Calu3 (cell line): ENCODE measurements at regions not wholly inside any gene's neighbourhood (a gene's known extent, or its start where the extent isn't known, plus 50 kb on each side); places are given as distances from the start of the nearest gene placed in this dataset.
"Not testable (repeated sequence)": the region's sequence is repeated elsewhere in the genome, so short reads cannot be mapped to it uniquely, and the experiment has no call there.

Experiments used
- BruUV-seq: library from RNA; stranded (reverse); fragments of 400-500 nt; replicated peaks from 2 replicates; lab custom pipeline; 2021; lab: Mats Ljungman, UMichigan
- CTCF ChIA-PET: fragments of 300-600 bp; sonication (Branson Sonifier 250); formaldehyde crosslinking; loops from one replicate; lab custom pipeline; 2022; ENCODE audit warnings: antibody characterized with exemption; lab: Charles Lee
- DNase-seq: peaks from one replicate; pipeline ENCODE4 v3.0.0; 2022
- H3K27ac Mint-ChIP-seq: one replicate; pipeline ENCODE4 v1.8.0; 2022; ENCODE audit warnings: mixed read lengths; ENCODE audit not compliant: unreplicated experiment
- H3K27me3 Mint-ChIP-seq: one replicate; pipeline ENCODE4 v1.8.0; 2022; ENCODE audit warnings: mixed read lengths; ENCODE audit not compliant: unreplicated experiment
- H3K36me3 Mint-ChIP-seq: one replicate; pipeline ENCODE4 v1.8.0; 2022; ENCODE audit warnings: mild to moderate bottlenecking, moderate library complexity, mixed read lengths; ENCODE audit not compliant: insufficient read depth, unreplicated experiment
- H3K4me1 Mint-ChIP-seq: one replicate; pipeline ENCODE4 v1.8.0; 2022; ENCODE audit warnings: mild to moderate bottlenecking, low read depth, mixed read lengths; ENCODE audit not compliant: unreplicated experiment
- H3K4me3 Mint-ChIP-seq: one replicate; pipeline ENCODE4 v1.8.0; 2022; ENCODE audit warnings: mild to moderate bottlenecking, low read depth, moderate library complexity, mixed read lengths; ENCODE audit not compliant: unreplicated experiment
- H3K9me3 Mint-ChIP-seq: one replicate; pipeline ENCODE4 v1.8.0; 2022; ENCODE audit warnings: low read depth, mixed read lengths; ENCODE audit not compliant: unreplicated experiment
- CTCF ChIP-seq: fragments of 200-600 bp; IDR thresholded peaks from one replicate; pipeline ENCODE4 v1.8.0; 2022; ENCODE audit warnings: antibody characterized with exemption; ENCODE audit not compliant: unreplicated experiment
- intact Hi-C: fragments of 100-400 bp; cut with micrococcal nuclease; formaldehyde crosslinking; loops from one replicate; pipeline ENCODE4 v1.10.0; 2022; ENCODE audit not compliant: unreplicated experiment

GRCh38 chr3:193149998-193150397, 91.0 kb upstream of the PLAAT1 start:
- Mint-ChIP-seq H3K27me3 (peaks cover 14% of the 10 kb centered on the region), H3K36me3 (no peaks in the 10 kb centered on the region), H3K4me3 (no peak overlapping the region), H3K27ac (no peak overlapping the region), H3K9me3 (no peaks in the 10 kb centered on the region), H3K4me1 (no peaks in the 10 kb centered on the region)
- CTCF ChIA-PET = interaction anchor here (1.0 kb wide), 1 partner anchor 414 kb away, joined by 6 read pairs; no protein-coding TSS in a partner anchor
- no TSS peak for BruUV-seq
- no peak for TF ChIP-seq CTCF
- DNase-seq = no peak
- intact Hi-C loops = no loop called here

DNA sequence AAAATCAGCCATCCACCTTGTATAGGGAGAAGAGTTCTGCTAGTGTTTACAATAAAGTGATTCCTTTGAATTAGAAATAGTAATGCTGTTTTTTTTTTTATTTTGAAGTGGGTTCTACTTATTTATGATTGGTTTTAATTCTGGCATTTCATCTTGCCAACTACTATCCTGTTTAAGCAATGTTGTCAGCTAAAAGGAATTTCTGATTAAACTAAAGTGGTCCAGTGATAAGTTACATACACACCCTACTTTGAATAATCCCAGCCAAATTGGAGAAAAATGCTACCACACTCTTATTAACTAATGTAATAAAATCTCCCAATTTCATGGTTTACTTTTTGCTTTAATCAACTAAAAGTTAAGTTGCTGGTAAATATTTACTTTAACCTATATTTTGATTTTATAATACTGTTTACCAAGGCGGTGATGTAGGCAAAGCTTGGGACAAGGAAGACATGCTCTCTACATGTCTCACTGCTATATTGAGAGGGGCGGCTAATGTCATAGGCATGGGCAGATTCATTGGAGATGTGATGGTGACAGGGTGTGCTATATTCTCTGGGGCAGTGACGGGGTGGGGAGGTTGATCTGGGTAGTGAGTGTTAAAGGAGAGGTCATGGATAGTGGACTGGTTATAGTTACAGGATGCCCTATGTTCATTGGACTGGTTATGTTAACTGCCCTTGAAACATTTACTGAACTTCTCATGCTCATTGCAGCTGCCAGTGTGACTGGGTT, 85.8 kb upstream of the PLAAT1 start:
- H3K27ac Mint-ChIP-seq, BruUV-seq, H3K36me3 Mint-ChIP-seq, CTCF ChIA-PET, DNase-seq, intact Hi-C loops, H3K4me3 Mint-ChIP-seq, H3K4me1 Mint-ChIP-seq, H3K9me3 Mint-ChIP-seq: not testable (repeated sequence)
- peaks cover 44% of the 10 kb centered on the region for H3K27me3 Mint-ChIP-seq

DNA sequence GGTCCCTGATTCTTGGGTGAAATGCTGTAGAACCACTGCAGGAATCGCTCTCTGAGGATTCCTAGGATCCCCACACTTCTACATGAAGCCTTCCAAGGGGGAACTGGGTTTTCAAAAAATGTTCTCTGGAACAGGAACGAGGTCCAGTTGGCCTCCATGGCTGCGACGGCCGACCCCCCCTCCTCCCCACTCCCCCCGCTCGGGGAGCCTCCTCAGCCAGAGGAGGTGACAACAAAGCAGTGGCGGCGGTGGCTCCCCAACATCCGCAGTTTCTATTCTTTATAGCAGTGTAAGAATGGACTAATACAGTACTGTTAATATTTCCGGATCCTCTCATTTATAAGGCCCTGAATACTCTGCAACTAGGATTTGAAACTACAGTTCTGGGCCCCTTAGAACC, 84.0 kb upstream of the PLAAT1 start:
- no peaks in the 10 kb centered on the region for H3K4me1 Mint-ChIP-seq
- no peak overlapping the region for H3K27ac Mint-ChIP-seq
- peaks cover 44% of the 10 kb centered on the region for H3K27me3 Mint-ChIP-seq
- intact Hi-C loops = loop anchor here (1.0 kb wide), 1 partner anchor 11 kb away; no protein-coding TSS in a partner anchor
- no peak for DNase-seq
- no peaks in the 10 kb centered on the region for H3K9me3 Mint-ChIP-seq
- no peaks in the 10 kb centered on the region for H3K36me3 Mint-ChIP-seq
- CTCF ChIA-PET = no interaction called here
- TF ChIP-seq CTCF = no peak
- BruUV-seq = no TSS peak
- no peak overlapping the region for H3K4me3 Mint-ChIP-seq

GRCh38 chr3:193165431-193166120, 75.4 kb upstream of the PLAAT1 start:
- BruUV-seq = no TSS peak
- Mint-ChIP-seq H3K4me1 (no peaks in the 10 kb centered on the region), H3K36me3 (no peaks in the 10 kb centered on the region), H3K9me3 (no peaks in the 10 kb centered on the region), H3K27ac (no peak overlapping the region), H3K4me3 (no peak overlapping the region), H3K27me3 (peaks cover 21% of the 10 kb centered on the region)
- CTCF ChIA-PET = no interaction called here
- TF ChIP-seq CTCF = no peak
- no peak for DNase-seq
- intact Hi-C loops = no loop called here
